ENCODE measurements at regions not wholly inside any gene's neighbourhood (a gene's known extent, or its start where the extent isn't known, plus 50 kb on each side); places are given as distances from the start of the nearest gene placed in this dataset.

DNA sequence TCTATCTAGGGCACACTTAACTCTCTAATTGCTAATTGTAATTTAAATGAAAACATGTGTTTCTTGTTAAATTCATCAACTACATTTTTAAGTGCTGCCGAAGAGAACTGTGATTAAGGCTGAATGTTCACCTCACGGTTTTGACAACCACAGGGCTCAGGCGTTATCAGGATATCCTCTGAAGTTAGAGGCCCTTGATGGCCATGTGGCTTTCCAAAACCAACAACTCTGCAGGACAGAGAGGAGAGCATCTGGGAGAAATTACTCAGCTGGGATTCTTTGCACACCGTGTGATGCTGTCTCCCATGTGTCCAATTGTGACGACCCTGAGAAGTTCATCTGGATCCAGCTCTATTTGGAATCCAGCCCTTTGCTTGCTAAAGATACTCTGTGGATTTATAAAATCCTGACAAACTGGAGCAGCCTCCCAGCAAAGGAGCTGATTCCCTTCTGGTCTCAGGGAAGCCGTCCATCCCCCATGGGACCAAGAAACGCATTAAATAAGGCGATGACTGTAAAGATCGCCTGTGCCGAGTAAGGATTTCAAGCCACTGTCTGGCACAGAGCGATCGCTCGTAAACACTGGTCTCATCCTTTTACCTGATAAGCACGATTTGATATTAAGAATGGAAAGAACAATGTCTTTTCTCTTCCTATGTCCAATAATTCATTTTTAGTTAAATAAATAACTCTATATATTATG, 401.1 kb downstream of the CD83 start:
- Histone ChIP-seq H3K4me1 (ENCODE audit: control insufficient read depth, insufficient read depth, low read length) (no peaks in the 10 kb centered on the region), H3K4me3 (no peak overlapping the region), H3K27me3 (replicated peaks in 1 of 2; ENCODE audit: control insufficient read depth in 2 of 2, insufficient read depth in 2 of 2, low read length in 1 of 2) (no peaks in the 10 kb centered on the region), H3K9me3 (replicated peaks; ENCODE audit: control insufficient read depth, insufficient read depth, low read length) (no peaks in the 10 kb centered on the region; the same call in 2 of the 3 replicates), H2AFZ (ENCODE audit: control insufficient read depth, low read depth, low read length) (no peak overlapping the region), H3K27ac (ENCODE audit: control insufficient read depth, insufficient read depth) (no peak overlapping the region), H3K4me2 (ENCODE audit: control insufficient read depth, insufficient read depth) (no peak overlapping the region), H3K36me3 (ENCODE audit: control insufficient read depth in 2 of 2, insufficient read depth in 2 of 2, low read length in 1 of 2) (no peaks in the 10 kb centered on the region), H4K20me1 (ENCODE audit: control insufficient read depth, insufficient read depth) (no peaks in the 10 kb centered on the region), H3K9ac (ENCODE audit: control insufficient read depth, insufficient read depth, low read length) (no peak overlapping the region), H3K79me2 (ENCODE audit: control insufficient read depth, insufficient read depth, low read length) (no peaks in the 10 kb centered on the region)
- no peak for DNase-seq (ENCODE audit: low read depth, low spot score)
- CTCF ChIA-PET: no interaction called here
- no peak for TF ChIP-seq POLR2AphosphoS5 (IDR thresholded peaks at IDR 0.05; ENCODE audit: low read length)
- TF ChIP-seq ZNF217 (IDR thresholded peaks at IDR 0.05): no peak
- TF ChIP-seq STAT1 (conservative IDR thresholded peaks at IDR 0.05): no peak
- TF ChIP-seq JUND (IDR thresholded peaks at IDR 0.05; ENCODE audit: low read depth, low read length): no peak
- TF ChIP-seq FOS (IDR thresholded peaks at IDR 0.05; ENCODE audit: borderline replicate concordance, extremely low read depth, insufficient read length): no peak
- no peak for ATAC-seq
- SMC1A ChIA-PET (ENCODE audit: uncharacterized antibody, unreplicated experiment): no interaction called here
- in situ Hi-C loops (cut with MboI) (no loop called here), intact Hi-C loops (cut with micrococcal nuclease; ENCODE audit: unreplicated experiment) (no loop called here)
- BruUV-seq (replicated peaks): no TSS peak
- POLR2A ChIA-PET: no interaction called here
- RAD21 ChIA-PET (ENCODE audit: unreplicated experiment): no interaction called here
- 60% methylated on average over 14 of the region's 14 CpGs for WGBS (ENCODE audit: insufficient coverage, insufficient replicate concordance, low lambda C conversion rate, missing lambda C conversion rate)
- FAIRE-seq: no peak

DNA sequence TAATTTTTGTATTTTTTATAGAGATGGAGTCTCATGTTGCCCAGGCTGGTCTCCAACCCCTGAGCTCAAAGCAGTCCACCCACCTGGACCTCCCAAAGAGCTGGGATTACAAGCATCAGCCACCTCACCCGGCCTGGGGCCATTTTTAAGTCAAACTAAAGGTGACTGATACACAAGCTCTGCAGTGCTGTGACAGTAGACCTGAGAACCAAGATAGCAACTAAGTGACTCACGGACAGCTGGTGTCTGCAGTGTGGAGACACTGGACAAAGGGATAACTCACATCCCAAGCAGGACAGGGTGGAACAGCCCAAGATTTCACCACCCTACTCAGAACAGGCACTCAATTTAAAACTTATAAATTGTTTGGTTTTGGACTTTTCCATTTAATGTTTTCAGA, 402.5 kb downstream of the CD83 start:
- H3K27me3 ChIP-seq (replicated peaks in 1 of 2; ENCODE audit: control insufficient read depth in 2 of 2, insufficient read depth in 2 of 2, low read length in 1 of 2): no peaks in the 10 kb centered on the region; a peak in 1 of 4 replicates
- POLR2A ChIA-PET: no interaction called here
- no peaks in the 10 kb centered on the region for H4K20me1 ChIP-seq (ENCODE audit: control insufficient read depth, insufficient read depth)
- H3K27ac ChIP-seq (ENCODE audit: control insufficient read depth, insufficient read depth): no peak overlapping the region
- WGBS (ENCODE audit: insufficient coverage, insufficient replicate concordance, low lambda C conversion rate, missing lambda C conversion rate): 50% methylated on average over 2 of the region's 2 CpGs
- SMC1A ChIA-PET (ENCODE audit: uncharacterized antibody, unreplicated experiment): interaction anchor here (0.7 to 1.1 kb wide), 2 partner anchors 21 to 345 kb away, joined by 3 to 4 read pairs; no protein-coding TSS in a partner anchor
- no peak overlapping the region for H3K9ac ChIP-seq (ENCODE audit: control insufficient read depth, insufficient read depth, low read length)
- intact Hi-C loops (cut with micrococcal nuclease; ENCODE audit: unreplicated experiment) (no loop called here), in situ Hi-C loops (cut with MboI) (no loop called here)
- no peaks in the 10 kb centered on the region for H3K36me3 ChIP-seq (ENCODE audit: control insufficient read depth in 2 of 2, insufficient read depth in 2 of 2, low read length in 1 of 2)
- no peaks in the 10 kb centered on the region; the same call in 2 of the 3 replicates for H3K9me3 ChIP-seq (replicated peaks; ENCODE audit: control insufficient read depth, insufficient read depth, low read length)
- no peak for ATAC-seq
- no peaks in the 10 kb centered on the region for H3K4me1 ChIP-seq (ENCODE audit: control insufficient read depth, insufficient read depth, low read length)
- DNase-seq (ENCODE audit: low read depth, low spot score): no peak
- no peak overlapping the region for H3K4me2 ChIP-seq (ENCODE audit: control insufficient read depth, insufficient read depth)
- FAIRE-seq: no peak
- no peak overlapping the region for H2AFZ ChIP-seq (ENCODE audit: control insufficient read depth, low read depth, low read length)
- H3K79me2 ChIP-seq (ENCODE audit: control insufficient read depth, insufficient read depth, low read length): no peaks in the 10 kb centered on the region
- CTCF ChIA-PET: interaction anchor here (1.4 kb wide), 1 partner anchor 191 kb away, joined by 3 read pairs; no protein-coding TSS in a partner anchor
- no peak overlapping the region for H3K4me3 ChIP-seq
- RAD21 ChIA-PET (ENCODE audit: unreplicated experiment): no interaction called here
- BruUV-seq (replicated peaks): no TSS peak
- TF ChIP-seq TCF7 (IDR thresholded peaks at IDR 0.05; ENCODE audit: borderline replicate concordance): no peak
- no peak for TF ChIP-seq PAX5 (IDR thresholded peaks at IDR 0.05; ENCODE audit: borderline replicate concordance, low read depth, low read length)
- TF ChIP-seq POLR2A (IDR thresholded peaks at IDR 0.05; ENCODE audit: low read depth, low read length): no peak
- no peak for TF ChIP-seq ZSCAN29 (IDR thresholded peaks at IDR 0.05)
- TF ChIP-seq KDM1A (IDR thresholded peaks at IDR 0.05; ENCODE audit: borderline replicate concordance): no peak
- no peak for TF ChIP-seq ASH2L (IDR thresholded peaks at IDR 0.05; ENCODE audit: borderline replicate concordance, low read depth)
- TF ChIP-seq ETV6 (conservative IDR thresholded peaks at IDR 0.05 in 1 of 2, IDR thresholded peaks at IDR 0.05 in 1 of 2; ENCODE audit: borderline replicate concordance in 1 of 2, low read depth in 1 of 2): no peak
- TF ChIP-seq EGR1 (IDR thresholded peaks at IDR 0.05; ENCODE audit: borderline replicate concordance in 1 of 2, low read depth in 2 of 2, low read length in 2 of 2): no peak
- TF ChIP-seq, protein P1, sequence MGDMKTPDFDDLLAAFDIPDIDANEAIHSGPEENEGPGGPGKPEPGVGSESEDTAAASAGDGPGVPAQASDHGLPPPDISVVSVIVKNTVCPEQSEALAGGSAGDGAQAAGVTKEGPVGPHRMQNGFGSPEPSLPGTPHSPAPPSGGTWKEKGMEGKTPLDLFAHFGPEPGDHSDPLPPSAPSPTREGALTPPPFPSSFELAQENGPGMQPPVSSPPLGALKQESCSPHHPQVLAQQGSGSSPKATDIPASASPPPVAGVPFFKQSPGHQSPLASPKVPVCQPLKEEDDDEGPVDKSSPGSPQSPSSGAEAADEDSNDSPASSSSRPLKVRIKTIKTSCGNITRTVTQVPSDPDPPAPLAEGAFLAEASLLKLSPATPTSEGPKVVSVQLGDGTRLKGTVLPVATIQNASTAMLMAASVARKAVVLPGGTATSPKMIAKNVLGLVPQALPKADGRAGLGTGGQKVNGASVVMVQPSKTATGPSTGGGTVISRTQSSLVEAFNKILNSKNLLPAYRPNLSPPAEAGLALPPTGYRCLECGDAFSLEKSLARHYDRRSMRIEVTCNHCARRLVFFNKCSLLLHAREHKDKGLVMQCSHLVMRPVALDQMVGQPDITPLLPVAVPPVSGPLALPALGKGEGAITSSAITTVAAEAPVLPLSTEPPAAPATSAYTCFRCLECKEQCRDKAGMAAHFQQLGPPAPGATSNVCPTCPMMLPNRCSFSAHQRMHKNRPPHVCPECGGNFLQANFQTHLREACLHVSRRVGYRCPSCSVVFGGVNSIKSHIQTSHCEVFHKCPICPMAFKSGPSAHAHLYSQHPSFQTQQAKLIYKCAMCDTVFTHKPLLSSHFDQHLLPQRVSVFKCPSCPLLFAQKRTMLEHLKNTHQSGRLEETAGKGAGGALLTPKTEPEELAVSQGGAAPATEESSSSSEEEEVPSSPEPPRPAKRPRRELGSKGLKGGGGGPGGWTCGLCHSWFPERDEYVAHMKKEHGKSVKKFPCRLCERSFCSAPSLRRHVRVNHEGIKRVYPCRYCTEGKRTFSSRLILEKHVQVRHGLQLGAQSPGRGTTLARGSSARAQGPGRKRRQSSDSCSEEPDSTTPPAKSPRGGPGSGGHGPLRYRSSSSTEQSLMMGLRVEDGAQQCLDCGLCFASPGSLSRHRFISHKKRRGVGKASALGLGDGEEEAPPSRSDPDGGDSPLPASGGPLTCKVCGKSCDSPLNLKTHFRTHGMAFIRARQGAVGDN (IDR thresholded peaks at IDR 0.05): no peak
- TF ChIP-seq IKZF2 (IDR thresholded peaks at IDR 0.05): no peak
- no peak for TF ChIP-seq SMAD1 (IDR thresholded peaks at IDR 0.05; ENCODE audit: low read depth, partially characterized antibody)

All from GM12878 (cell line).